B cell (primary cell): ENCODE measurements at regions not wholly inside any gene's neighbourhood (a gene's known extent, or its start where the extent isn't known, plus 50 kb on each side); places are given as distances from the start of the nearest gene placed in this dataset.

Experiments
- ATAC-seq: fragments of 200-7000 bp; cut with Tn5 transposase; one replicate; pipeline ENCODE4 v1.10.0; 2021; ENCODE audit warnings: low read depth, mild to moderate bottlenecking, moderate number of reproducible peaks, moderate library complexity
- CTCF ChIA-PET: fragments of 350-600 bp; sonication (Branson Sonifier 250); formaldehyde crosslinking; loops from one replicate; lab custom pipeline; 2021; ENCODE audit warnings: antibody characterized with exemption, inconsistent platforms; lab: Charles Lee
- POLR2A ChIA-PET: fragments of 350-600 bp; sonication (Branson Sonifier 250); formaldehyde crosslinking; loops from one replicate; lab custom pipeline; 2021; ENCODE audit warnings: antibody characterized with exemption; lab: Charles Lee
- DNase-seq: peaks from one replicate; pipeline ENCODE4 v3.0.0; 2013
- H2AFZ ChIP-seq: 2 replicates; pipeline ENCODE4 v1.6.1; 2012; ENCODE audit warnings: mild to moderate bottlenecking, low read depth, low read length; ENCODE audit not compliant: insufficient read depth, poor library complexity, severe bottlenecking
- H3K27ac ChIP-seq, 2 donors: 1 replicate in 1 of 2; 2 replicates in 1 of 2; pipeline ENCODE4 v1.5.1; 2012 to 2013; ENCODE audit warnings: low read length in 2 of 2, mild to moderate bottlenecking in 2 of 2, moderate library complexity in 1 of 2
- H3K27me3 ChIP-seq, 4 experiments: fragments of 200-600 bp in 1 of 4; sonication (generic) in 1 of 4; replicated peaks in 1 of 4; 1 replicate in 2 of 4; 2 replicates in 2 of 4; pipeline versions ENCODE4 v1.6.1 to v1.7.0; 2013 to 2016; ENCODE audit warnings: low read length in 3 of 4, mild to moderate bottlenecking in 2 of 4, mixed read lengths in 1 of 4, moderate library complexity in 1 of 4; ENCODE audit not compliant: insufficient read depth in 4 of 4, control insufficient read depth in 3 of 4; ENCODE audit errors: control extremely low read depth in 1 of 4
- H3K36me3 ChIP-seq, 2 experiments: replicated peaks in 1 of 2; 1 replicate in 1 of 2; 2 replicates in 1 of 2; pipeline versions ENCODE4 v1.6.1 to v1.7.1; 2013; ENCODE audit warnings: low read length in 1 of 2; ENCODE audit not compliant: insufficient read depth in 2 of 2, control insufficient read depth in 1 of 2; ENCODE audit errors: control extremely low read depth in 1 of 2, extremely low read depth in 1 of 2
- H3K4me1 ChIP-seq, 2 donors: fragments of 200-600 bp in 1 of 2; sonication (generic) in 1 of 2; 1 replicate in 1 of 2; 2 replicates in 1 of 2; pipeline versions ENCODE4 v1.5.1 to v1.6.1; 2013 to 2017; ENCODE audit warnings: low read length in 2 of 2; ENCODE audit not compliant: control insufficient read depth in 2 of 2, insufficient read depth in 2 of 2
- H3K4me2 ChIP-seq: replicated peaks from 2 replicates; pipeline ENCODE3; 2012; ENCODE audit warnings: mild to moderate bottlenecking, low read depth, low read length; ENCODE audit not compliant: poor library complexity, severe bottlenecking
- H3K4me3 ChIP-seq, 5 experiments: fragments of 200-600 bp in 1 of 5; sonication (generic) in 1 of 5; 1 replicate in 3 of 5; 2 replicates in 2 of 5; pipeline versions ENCODE4 v1.5.1 to v1.7.0; 2011 to 2016; ENCODE audit warnings: low read length in 4 of 5, mild to moderate bottlenecking in 4 of 5, low read depth in 2 of 5, control low read depth in 1 of 5, moderate library complexity in 1 of 5; ENCODE audit not compliant: insufficient read depth in 1 of 5; ENCODE audit errors: control extremely low read depth in 1 of 5, extremely low read depth in 1 of 5
- H3K79me2 ChIP-seq: fragments of 200-600 bp; sonication (generic); one replicate; pipeline ENCODE4 v1.6.0; 2016; ENCODE audit warnings: low read length; ENCODE audit not compliant: control insufficient read depth, insufficient read depth
- H3K9ac ChIP-seq: fragments of 200-600 bp; sonication (generic); 2 replicates; pipeline ENCODE4 v1.6.1; 2017; ENCODE audit warnings: mild to moderate bottlenecking, low read length, moderate library complexity
- H3K9me3 ChIP-seq, 3 donors: one replicate each; pipeline versions ENCODE4 v1.6.1 to v1.7.1; 2013; ENCODE audit warnings: low read length in 2 of 3; ENCODE audit not compliant: control insufficient read depth in 2 of 3, insufficient read depth in 1 of 3; ENCODE audit errors: control extremely low read depth in 1 of 3
- H4K20me1 ChIP-seq: 2 replicates; pipeline ENCODE4 v1.6.0; 2012; ENCODE audit warnings: mild to moderate bottlenecking, low read length; ENCODE audit not compliant: insufficient read depth, control insufficient read depth, poor library complexity, severe bottlenecking
- H3K27ac Mint-ChIP-seq: one replicate; pipeline ENCODE4 v1.8.0; 2021; ENCODE audit warnings: mixed read lengths
- H3K27me3 Mint-ChIP-seq: one replicate; pipeline ENCODE4 v1.8.0; 2021; ENCODE audit warnings: mixed read lengths
- H3K4me1 Mint-ChIP-seq: one replicate; pipeline ENCODE4 v1.8.0; 2021; ENCODE audit warnings: mixed read lengths
- H3K4me3 Mint-ChIP-seq: one replicate; pipeline ENCODE4 v1.8.0; 2021; ENCODE audit warnings: mixed read lengths
- H3K9me3 Mint-ChIP-seq: one replicate; pipeline ENCODE4 v1.8.0; 2022; ENCODE audit warnings: mixed read lengths; ENCODE audit not compliant: insufficient read depth
- EZH2 ChIP-seq: IDR thresholded peaks from 2 replicates; pipeline ENCODE4 v1.6.1; 2012; ENCODE audit warnings: borderline replicate concordance, low read depth, mild to moderate bottlenecking, moderate library complexity, low read length; ENCODE audit not compliant: insufficient read depth, poor library complexity, severe bottlenecking
- WGBS: methylation state at CpG from one replicate; pipeline ENCODE4 v1.1.5; 2013; ENCODE audit warnings: missing lambda C conversion rate; ENCODE audit not compliant: insufficient coverage; 5-methylcytosine and 5-hydroxymethylcytosine counted together
- intact Hi-C: fragments of 100-400 bp; cut with micrococcal nuclease; formaldehyde crosslinking; loops from one replicate; pipeline ENCODE4 v1.10.0; 2022
- TF ChIP-seq, protein P1 (sequence below): fragments of 200-600 bp; IDR thresholded peaks from one replicate; pipeline ENCODE4 v1.8.0; 2022; ENCODE audit warnings: antibody characterized with exemption, mild to moderate bottlenecking

- no CpG with 5 or more reads among the region's 2 CpGs for WGBS
- no peak for TF ChIP-seq EZH2
- TF ChIP-seq, protein P1, sequence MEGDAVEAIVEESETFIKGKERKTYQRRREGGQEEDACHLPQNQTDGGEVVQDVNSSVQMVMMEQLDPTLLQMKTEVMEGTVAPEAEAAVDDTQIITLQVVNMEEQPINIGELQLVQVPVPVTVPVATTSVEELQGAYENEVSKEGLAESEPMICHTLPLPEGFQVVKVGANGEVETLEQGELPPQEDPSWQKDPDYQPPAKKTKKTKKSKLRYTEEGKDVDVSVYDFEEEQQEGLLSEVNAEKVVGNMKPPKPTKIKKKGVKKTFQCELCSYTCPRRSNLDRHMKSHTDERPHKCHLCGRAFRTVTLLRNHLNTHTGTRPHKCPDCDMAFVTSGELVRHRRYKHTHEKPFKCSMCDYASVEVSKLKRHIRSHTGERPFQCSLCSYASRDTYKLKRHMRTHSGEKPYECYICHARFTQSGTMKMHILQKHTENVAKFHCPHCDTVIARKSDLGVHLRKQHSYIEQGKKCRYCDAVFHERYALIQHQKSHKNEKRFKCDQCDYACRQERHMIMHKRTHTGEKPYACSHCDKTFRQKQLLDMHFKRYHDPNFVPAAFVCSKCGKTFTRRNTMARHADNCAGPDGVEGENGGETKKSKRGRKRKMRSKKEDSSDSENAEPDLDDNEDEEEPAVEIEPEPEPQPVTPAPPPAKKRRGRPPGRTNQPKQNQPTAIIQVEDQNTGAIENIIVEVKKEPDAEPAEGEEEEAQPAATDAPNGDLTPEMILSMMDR = no peak
- H3K4me3 ChIP-seq = no peak overlapping the region
- H3K9ac ChIP-seq = no peak overlapping the region
- DNase-seq (no peak), ATAC-seq (no peak)
- no peaks in the 10 kb centered on the region for H3K79me2 ChIP-seq
- H3K27ac ChIP-seq = no peak overlapping the region
- Mint-ChIP-seq H3K4me3 (no peak overlapping the region), H3K9me3 (peaks cover 2% of the 10 kb centered on the region), H3K27me3 (no peaks in the 10 kb centered on the region), H3K4me1 (peaks cover 1% of the 10 kb centered on the region), H3K27ac (no peak overlapping the region)
- H3K9me3 ChIP-seq = no peaks in the 10 kb centered on the region
- intact Hi-C loops = no loop called here
- no peaks in the 10 kb centered on the region for H4K20me1 ChIP-seq
- no peaks in the 10 kb centered on the region for H3K27me3 ChIP-seq
- ChIA-PET POLR2A (no interaction called here), CTCF (no interaction called here)
- no peaks in the 10 kb centered on the region for H3K36me3 ChIP-seq
- no peaks in the 10 kb centered on the region for H3K4me1 ChIP-seq
- no peak overlapping the region for H3K4me2 ChIP-seq
- H2AFZ ChIP-seq = no peak overlapping the region
Measured at GRCh38 chr7:81882086-81882485, 112.2 kb upstream of the HGF start.

GRCh38 chr7:81877890-81878289 is 108.0 kb upstream of the HGF start:
- CTCF ChIA-PET = no interaction called here
- Histone ChIP-seq H3K4me1 (no peaks in the 10 kb centered on the region), H3K27me3 (no peaks in the 10 kb centered on the region), H3K9ac (no peak overlapping the region), H3K4me2 (no peak overlapping the region), H4K20me1 (no peaks in the 10 kb centered on the region), H3K9me3 (no peaks in the 10 kb centered on the region), H3K4me3 (no peak overlapping the region), H3K79me2 (no peaks in the 10 kb centered on the region), H3K36me3 (no peaks in the 10 kb centered on the region), H2AFZ (no peak overlapping the region), H3K27ac (no peak overlapping the region)
- H3K9me3 Mint-ChIP-seq = no peaks in the 10 kb centered on the region
- WGBS = no CpG with 5 or more reads among the region's 3 CpGs
- no peak overlapping the region for H3K27ac Mint-ChIP-seq
- no peak for ATAC-seq
- no peaks in the 10 kb centered on the region for H3K4me1 Mint-ChIP-seq
- H3K27me3 Mint-ChIP-seq = no peaks in the 10 kb centered on the region
- no peak for DNase-seq
- no peak for TF ChIP-seq EZH2
- TF ChIP-seq, protein P1 = no peak
- POLR2A ChIA-PET = no interaction called here
- H3K4me3 Mint-ChIP-seq = no peak overlapping the region
- intact Hi-C loops = no loop called here
